H4 (cell line): ENCODE measurements at regions not wholly inside any gene's neighbourhood (a gene's known extent, or its start where the extent isn't known, plus 50 kb on each side); places are given as distances from the start of the nearest gene placed in this dataset.

ENCODE experiments used
- DNase-seq: peaks from one replicate; pipeline ENCODE4 v3.0.0-alpha.2; 2015; ENCODE audit warnings: low spot score

DNA sequence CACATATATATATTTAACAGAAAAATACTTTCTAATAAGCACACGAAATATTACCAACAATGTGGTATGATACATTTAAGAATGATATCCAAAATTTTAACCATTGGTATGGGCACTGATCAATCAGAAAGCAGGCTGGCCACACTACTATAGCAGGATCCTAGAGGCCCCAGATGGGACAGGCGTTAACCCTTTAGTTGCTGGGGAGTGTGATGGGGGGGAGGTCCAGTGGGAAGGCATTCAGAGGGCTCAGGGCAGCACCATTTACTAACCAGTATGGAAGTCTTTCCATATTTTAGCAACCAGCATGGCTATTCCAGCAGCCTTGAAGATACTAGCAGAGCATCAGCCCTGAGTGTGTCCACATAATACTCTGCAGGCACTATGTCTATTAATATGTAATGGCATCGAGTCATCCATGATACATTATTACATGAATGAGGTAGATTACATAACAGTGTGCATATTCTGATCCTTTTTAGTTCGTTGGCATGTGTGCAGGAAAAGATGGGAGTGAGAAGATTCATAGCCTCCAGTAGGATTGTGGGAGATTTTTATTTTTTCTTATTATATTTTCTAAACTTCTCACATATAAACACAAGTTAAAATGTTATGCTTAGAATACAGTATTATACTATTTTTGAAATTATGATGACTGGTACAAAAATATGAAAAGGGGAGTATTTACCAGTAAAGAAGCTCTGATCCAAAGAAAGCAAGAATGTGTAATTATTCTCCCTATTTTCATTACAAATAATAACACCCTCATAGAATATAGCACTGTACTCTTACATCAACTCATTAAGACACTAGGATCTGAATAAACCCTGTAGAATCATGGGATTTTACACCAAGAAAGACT is 78.9 kb downstream of the FAM217A start:
- DNase-seq: no peak

- DNase-seq: no peak
Observed at GRCh38 chr6:4004249-4004648, 74.7 kb downstream of the FAM217A start.

- peak; percentile 86 for DNase-seq
Observed at GRCh38 chr6:4008324-4009047, 70.5 kb downstream of the FAM217A start.

DNA sequence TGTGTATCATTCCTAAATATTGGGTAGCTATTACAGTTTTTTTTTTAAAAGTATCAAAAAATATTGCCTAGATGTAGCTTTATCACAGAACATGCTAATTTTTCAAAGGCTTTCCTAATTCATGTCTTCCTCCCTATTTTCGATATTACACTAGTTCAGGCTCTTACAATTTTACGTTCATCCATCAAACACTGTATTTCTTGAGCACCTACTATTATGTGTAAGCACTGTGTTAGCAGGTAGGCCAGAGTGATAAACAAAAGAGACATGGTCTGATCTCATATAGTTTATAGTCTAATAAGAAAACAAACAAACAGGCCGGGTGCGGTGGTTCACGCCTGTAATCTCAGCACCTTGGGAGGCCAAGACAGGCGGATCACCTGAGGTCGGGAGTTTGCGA is 69.5 kb downstream of the FAM217A start:
- DNase-seq: no peak

DNA sequence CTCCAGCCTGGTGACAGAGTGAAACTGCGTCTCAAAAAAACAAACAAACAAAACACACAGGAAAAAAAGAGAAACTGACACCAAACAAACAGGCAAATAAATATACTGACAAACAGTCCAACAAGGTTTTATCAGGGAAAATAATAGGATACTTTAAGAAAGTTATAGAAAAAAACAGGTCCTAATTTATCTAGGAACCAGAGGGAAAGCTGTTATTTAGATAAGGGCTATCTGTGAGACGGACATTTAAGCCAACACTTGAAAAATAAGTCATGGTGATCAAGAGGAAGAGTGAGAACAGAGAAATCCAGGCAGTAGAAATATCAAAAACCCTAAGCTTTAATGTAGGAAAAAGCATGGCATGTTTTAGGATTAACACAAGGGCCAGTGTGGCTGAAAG is 68.9 kb downstream of the FAM217A start:
- DNase-seq: no peak

- peak; percentile 48 for DNase-seq
Observed at GRCh38 chr6:4010689-4011090, 68.2 kb downstream of the FAM217A start.

DNA sequence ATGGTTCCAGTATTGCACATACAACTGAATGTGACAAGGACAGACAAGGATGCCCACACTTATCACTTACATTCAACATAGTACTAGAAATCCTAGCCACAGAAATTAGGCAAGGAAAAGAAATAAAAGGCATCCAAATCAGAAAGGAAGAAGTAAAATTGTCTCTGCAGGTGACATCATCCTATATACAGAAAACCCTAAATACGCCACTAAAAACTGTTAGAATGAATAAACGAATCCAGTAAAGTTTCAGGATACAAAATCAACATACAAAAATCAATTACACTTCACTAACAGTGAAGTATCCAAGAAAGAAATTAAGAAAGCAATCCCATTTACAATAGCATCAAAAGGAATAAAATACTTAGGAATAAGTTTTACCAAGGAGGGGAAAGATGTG is 66.1 kb downstream of the FAM217A start:
- no peak for DNase-seq

DNA sequence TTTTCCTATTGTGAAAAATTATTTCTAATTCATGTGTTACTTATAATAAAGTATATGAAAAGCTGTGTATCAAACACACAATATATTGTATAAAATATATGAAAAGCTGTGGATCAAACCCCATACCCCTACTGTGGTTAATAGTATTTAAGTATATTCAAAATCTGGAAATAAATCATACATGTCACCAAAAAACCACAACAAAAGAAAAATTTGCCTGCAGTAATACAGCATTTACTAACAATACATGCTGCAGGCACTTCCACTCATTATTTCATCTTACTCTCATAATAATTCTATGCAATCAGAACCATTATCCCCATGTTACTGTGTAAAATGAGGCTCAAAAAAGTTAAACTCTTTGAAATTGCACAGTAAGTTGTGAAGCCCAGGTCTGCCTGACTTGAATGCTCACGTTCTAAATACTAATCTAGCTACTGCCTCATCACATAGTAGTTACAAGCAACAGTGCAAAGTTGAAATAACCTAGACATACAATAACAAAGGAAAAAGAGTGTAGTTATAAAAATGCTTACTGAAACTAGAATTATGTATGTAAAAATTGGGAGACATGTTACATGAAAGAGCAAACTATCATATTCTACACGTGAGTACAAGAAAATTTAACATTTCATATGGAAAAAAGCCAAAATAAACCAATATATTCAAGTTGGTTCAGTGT is 61.7 kb downstream of the FAM217A start:
- no peak for DNase-seq

DNA sequence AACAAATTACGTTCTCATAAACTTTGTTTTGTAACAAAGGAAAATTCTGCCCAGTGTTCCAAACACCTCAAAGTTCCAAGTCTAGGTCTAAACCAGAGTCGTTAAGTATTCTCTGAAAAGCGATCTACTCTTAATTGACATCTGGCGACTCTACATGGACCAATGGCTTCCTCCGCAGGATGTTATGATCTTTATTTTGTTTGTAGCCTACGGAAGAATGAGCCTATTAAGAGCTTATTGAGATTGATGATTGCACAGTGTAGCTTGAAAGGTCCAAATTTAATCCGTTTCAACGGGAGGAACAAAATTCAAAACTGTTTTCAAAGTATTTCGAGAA is 61.1 kb downstream of the FAM217A start:
- peak; percentile 24 for DNase-seq

DNA sequence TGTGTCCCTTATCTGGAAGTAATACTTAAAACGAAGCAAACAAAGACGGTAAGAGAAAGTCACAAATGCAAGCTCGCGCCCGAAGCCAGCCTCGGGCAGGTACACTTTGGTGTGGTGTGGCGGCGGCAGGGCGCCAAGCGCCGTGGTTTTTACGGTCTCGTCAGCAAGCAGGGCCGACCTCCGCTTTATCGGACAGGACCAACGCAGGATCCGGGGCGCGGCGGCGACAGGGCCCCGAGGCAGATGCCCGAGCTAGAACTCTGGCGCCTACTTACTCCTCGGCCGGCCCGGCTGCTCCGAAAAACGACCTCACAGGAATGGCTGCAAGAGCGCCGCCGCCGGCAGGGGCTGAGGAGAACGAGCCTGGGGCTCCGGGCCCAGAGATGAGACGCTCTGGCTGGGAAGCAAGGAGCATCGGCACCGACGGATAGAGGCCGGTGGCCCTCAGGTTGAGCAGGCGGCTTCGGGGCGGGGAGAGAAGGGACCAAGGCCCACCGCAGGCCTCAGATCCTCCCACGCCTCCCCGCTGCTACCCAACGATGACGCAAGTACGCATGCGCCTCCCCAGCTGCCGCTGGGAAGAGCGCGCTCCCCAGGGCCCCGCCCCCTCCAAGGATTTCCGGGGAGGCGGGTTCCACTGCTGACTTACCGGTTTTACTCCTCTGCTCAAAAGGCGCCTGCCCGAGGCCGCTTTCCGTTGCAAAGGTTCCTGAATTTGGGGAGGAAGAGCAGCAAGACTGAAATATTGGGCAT is 60.6 kb downstream of the FAM217A start:
- peak; percentile 95 for DNase-seq
